Hepatocyte (in vitro differentiated cells): ENCODE measurements at regions not wholly inside any gene's neighbourhood (a gene's known extent, or its start where the extent isn't known, plus 50 kb on each side); places are given as distances from the start of the nearest gene placed in this dataset.

ENCODE experiments used
- EZH2 ChIP-seq: fragments of 200-600 bp; sonication (generic); IDR thresholded peaks from 2 replicates; pipeline ENCODE4 v1.6.1; 2016; ENCODE audit warnings: antibody characterized with exemption, mild to moderate bottlenecking, borderline replicate concordance
- TF ChIP-seq, protein P1 (sequence below): fragments of 200-600 bp; sonication (generic); IDR thresholded peaks from 2 replicates; pipeline ENCODE4 v1.5.1; 2016; ENCODE audit warnings: antibody characterized with exemption, mild to moderate bottlenecking; ENCODE audit not compliant: poor library complexity

DNA sequence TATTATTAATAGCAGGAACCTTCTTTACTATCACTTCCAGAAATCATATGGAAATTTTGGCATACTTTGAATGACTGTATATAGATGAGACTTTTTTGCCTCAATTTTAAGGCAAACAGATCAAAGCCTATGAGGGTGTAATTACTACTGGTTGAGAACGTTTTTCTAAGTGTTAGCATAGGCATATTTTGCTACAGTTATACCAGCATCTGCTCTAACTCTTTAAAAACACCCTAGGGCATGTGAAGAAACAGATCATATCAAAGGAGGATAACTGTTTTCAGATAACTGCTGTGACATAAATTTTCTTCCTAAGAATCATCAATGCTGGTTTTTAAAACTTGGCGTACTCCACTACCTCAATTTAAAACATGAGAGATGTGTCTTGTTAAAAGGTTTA, 1155.3 kb downstream of the FSTL5 start:
- TF ChIP-seq, protein P1, sequence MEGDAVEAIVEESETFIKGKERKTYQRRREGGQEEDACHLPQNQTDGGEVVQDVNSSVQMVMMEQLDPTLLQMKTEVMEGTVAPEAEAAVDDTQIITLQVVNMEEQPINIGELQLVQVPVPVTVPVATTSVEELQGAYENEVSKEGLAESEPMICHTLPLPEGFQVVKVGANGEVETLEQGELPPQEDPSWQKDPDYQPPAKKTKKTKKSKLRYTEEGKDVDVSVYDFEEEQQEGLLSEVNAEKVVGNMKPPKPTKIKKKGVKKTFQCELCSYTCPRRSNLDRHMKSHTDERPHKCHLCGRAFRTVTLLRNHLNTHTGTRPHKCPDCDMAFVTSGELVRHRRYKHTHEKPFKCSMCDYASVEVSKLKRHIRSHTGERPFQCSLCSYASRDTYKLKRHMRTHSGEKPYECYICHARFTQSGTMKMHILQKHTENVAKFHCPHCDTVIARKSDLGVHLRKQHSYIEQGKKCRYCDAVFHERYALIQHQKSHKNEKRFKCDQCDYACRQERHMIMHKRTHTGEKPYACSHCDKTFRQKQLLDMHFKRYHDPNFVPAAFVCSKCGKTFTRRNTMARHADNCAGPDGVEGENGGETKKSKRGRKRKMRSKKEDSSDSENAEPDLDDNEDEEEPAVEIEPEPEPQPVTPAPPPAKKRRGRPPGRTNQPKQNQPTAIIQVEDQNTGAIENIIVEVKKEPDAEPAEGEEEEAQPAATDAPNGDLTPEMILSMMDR = no peak
- no peak for TF ChIP-seq EZH2
